Activated B cell treated with CpG ODN at 0.5 μM for 24 hours (primary cell): ENCODE measurements at regions not wholly inside any gene's neighbourhood (a gene's known extent, or its start where the extent isn't known, plus 50 kb on each side); places are given as distances from the start of the nearest gene placed in this dataset.

Experiments
- ATAC-seq: fragments of 200-7000 bp; cut with Tn5 transposase; one replicate; pipeline ENCODE4 v1.10.0; 2021; ENCODE audit warnings: low read depth, mild to moderate bottlenecking, moderate library complexity
- CTCF ChIA-PET: fragments of 350-600 bp; sonication (Branson Sonifier 250); formaldehyde crosslinking; loops from one replicate; lab custom pipeline; 2021; ENCODE audit warnings: antibody characterized with exemption; lab: Charles Lee
- POLR2A ChIA-PET: fragments of 350-600 bp; sonication (Branson Sonifier 250); formaldehyde crosslinking; loops from one replicate; lab custom pipeline; 2021; ENCODE audit warnings: antibody characterized with exemption; lab: Charles Lee
- DNase-seq: peaks from one replicate; pipeline ENCODE4 v3.0.0; 2022
- H3K27ac Mint-ChIP-seq: one replicate; pipeline ENCODE4 v1.8.0; 2020; ENCODE audit warnings: mixed read lengths
- H3K27me3 Mint-ChIP-seq: one replicate; pipeline ENCODE4 v1.8.0; 2021; ENCODE audit warnings: mixed read lengths
- H3K36me3 Mint-ChIP-seq: one replicate; pipeline ENCODE4 v1.8.0; 2021; ENCODE audit warnings: low read depth, mixed read lengths
- H3K4me1 Mint-ChIP-seq: one replicate; pipeline ENCODE4 v1.8.0; 2021; ENCODE audit warnings: mixed read lengths
- H3K4me3 Mint-ChIP-seq: one replicate; pipeline ENCODE4 v1.8.0; 2020; ENCODE audit warnings: mild to moderate bottlenecking, mixed read lengths
- H3K9me3 Mint-ChIP-seq: one replicate; pipeline ENCODE4 v1.8.0; 2020; ENCODE audit warnings: mixed read lengths
- intact Hi-C: fragments of 100-400 bp; cut with micrococcal nuclease; formaldehyde crosslinking; loops from one replicate; pipeline ENCODE4 v1.15.1; 2024
- TF ChIP-seq, protein P1 (sequence below): fragments of 200-600 bp; IDR thresholded peaks from one replicate; pipeline ENCODE4 v1.8.0; 2022; ENCODE audit warnings: antibody characterized with exemption, mild to moderate bottlenecking

- DNase-seq (no peak), ATAC-seq (no peak)
- intact Hi-C loops, result no loop called here
- H3K27ac Mint-ChIP-seq, result no peak overlapping the region
- ChIA-PET POLR2A (no interaction called here), CTCF (no interaction called here)
- H3K4me3 Mint-ChIP-seq, result no peak overlapping the region
- H3K36me3 Mint-ChIP-seq, result no peaks in the 10 kb centered on the region
- H3K27me3 Mint-ChIP-seq, result no peaks in the 10 kb centered on the region
- H3K9me3 Mint-ChIP-seq, result peaks cover 3% of the 10 kb centered on the region
- TF ChIP-seq, protein P1, sequence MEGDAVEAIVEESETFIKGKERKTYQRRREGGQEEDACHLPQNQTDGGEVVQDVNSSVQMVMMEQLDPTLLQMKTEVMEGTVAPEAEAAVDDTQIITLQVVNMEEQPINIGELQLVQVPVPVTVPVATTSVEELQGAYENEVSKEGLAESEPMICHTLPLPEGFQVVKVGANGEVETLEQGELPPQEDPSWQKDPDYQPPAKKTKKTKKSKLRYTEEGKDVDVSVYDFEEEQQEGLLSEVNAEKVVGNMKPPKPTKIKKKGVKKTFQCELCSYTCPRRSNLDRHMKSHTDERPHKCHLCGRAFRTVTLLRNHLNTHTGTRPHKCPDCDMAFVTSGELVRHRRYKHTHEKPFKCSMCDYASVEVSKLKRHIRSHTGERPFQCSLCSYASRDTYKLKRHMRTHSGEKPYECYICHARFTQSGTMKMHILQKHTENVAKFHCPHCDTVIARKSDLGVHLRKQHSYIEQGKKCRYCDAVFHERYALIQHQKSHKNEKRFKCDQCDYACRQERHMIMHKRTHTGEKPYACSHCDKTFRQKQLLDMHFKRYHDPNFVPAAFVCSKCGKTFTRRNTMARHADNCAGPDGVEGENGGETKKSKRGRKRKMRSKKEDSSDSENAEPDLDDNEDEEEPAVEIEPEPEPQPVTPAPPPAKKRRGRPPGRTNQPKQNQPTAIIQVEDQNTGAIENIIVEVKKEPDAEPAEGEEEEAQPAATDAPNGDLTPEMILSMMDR, result no peak
- no peaks in the 10 kb centered on the region for H3K4me1 Mint-ChIP-seq
Measured at GRCh38 chr15:95837341-95838004, 493.0 kb upstream of the NR2F2 start.

GRCh38 chr15:95839367-95839782 lies 491.1 kb upstream of the NR2F2 start:
- POLR2A ChIA-PET, result no interaction called here
- intact Hi-C loops, result no loop called here
- ATAC-seq (no peak), DNase-seq (no peak)
- H3K4me3 Mint-ChIP-seq, result no peak overlapping the region
- peaks cover 6% of the 10 kb centered on the region for H3K9me3 Mint-ChIP-seq
- CTCF ChIA-PET, result no interaction called here
- TF ChIP-seq, protein P1, result no peak
- H3K27ac Mint-ChIP-seq, result no peak overlapping the region
- no peaks in the 10 kb centered on the region for H3K4me1 Mint-ChIP-seq
- no peaks in the 10 kb centered on the region for H3K27me3 Mint-ChIP-seq
- no peaks in the 10 kb centered on the region for H3K36me3 Mint-ChIP-seq

DNA sequence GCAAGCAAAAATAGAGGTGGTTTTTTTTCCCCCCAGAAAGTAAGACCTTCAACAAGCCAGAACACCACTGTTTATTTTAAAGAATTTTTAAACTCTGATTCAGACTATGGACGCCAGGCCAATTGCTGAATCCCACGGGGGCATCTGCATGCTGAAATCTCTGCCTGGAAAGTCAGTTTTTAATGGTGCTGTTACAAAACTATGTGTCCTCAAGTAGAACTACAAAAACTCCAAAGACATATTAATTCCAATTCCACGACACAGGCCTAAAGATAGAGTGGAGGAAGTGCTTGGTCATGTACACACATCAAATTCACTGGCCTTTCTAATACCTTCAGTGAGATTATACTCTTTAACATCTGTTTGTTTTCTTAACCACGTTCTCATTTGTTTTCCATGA lies 490.5 kb upstream of the NR2F2 start:
- TF ChIP-seq, protein P1, result no peak
- no peak overlapping the region for H3K4me3 Mint-ChIP-seq
- ATAC-seq (no peak), DNase-seq (no peak)
- intact Hi-C loops, result no loop called here
- CTCF ChIA-PET, result no interaction called here
- no peaks in the 10 kb centered on the region for H3K36me3 Mint-ChIP-seq
- peaks cover 6% of the 10 kb centered on the region for H3K9me3 Mint-ChIP-seq
- no peaks in the 10 kb centered on the region for H3K27me3 Mint-ChIP-seq
- H3K27ac Mint-ChIP-seq, result no peak overlapping the region
- no peaks in the 10 kb centered on the region for H3K4me1 Mint-ChIP-seq
- POLR2A ChIA-PET, result no interaction called here

- peaks cover 9% of the 10 kb centered on the region for H3K9me3 Mint-ChIP-seq
- CTCF ChIA-PET, result no interaction called here
- DNase-seq (no peak), ATAC-seq (no peak)
- TF ChIP-seq, protein P1, result no peak
- no peaks in the 10 kb centered on the region for H3K27me3 Mint-ChIP-seq
- POLR2A ChIA-PET, result no interaction called here
- H3K36me3 Mint-ChIP-seq, result no peaks in the 10 kb centered on the region
- intact Hi-C loops, result no loop called here
- no peak overlapping the region for H3K27ac Mint-ChIP-seq
- no peaks in the 10 kb centered on the region for H3K4me1 Mint-ChIP-seq
- no peak overlapping the region for H3K4me3 Mint-ChIP-seq
Measured at GRCh38 chr15:95840855-95841254, 489.6 kb upstream of the NR2F2 start.

DNA sequence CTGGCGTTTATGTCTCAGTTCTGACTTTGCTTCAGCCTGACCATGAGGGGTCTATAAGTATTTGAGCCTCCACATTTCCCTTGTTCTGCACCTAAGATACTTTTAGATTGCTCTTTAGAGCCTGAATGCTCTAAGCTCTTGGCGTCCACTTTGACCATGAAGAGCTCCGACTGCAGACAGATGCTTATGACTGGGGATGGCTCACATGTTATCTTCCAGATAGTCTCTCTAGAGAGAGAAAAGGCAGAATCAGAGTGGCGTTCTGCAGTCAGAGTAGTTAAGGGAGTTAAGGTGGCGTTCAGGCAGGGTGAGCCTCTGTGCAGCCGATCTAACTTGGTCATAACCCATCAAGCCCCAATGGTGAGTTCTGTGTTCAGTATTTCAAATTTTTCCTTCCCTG lies 487.9 kb upstream of the NR2F2 start:
- POLR2A ChIA-PET, result no interaction called here
- TF ChIP-seq, protein P1, result no peak
- no peak overlapping the region for H3K27ac Mint-ChIP-seq
- no peak for ATAC-seq
- CTCF ChIA-PET, result no interaction called here
- H3K4me3 Mint-ChIP-seq, result no peak overlapping the region
- intact Hi-C loops, result no loop called here
- H3K36me3 Mint-ChIP-seq, result no peaks in the 10 kb centered on the region
- peaks cover 9% of the 10 kb centered on the region for H3K9me3 Mint-ChIP-seq
- H3K27me3 Mint-ChIP-seq, result no peaks in the 10 kb centered on the region
- no peak for DNase-seq
- H3K4me1 Mint-ChIP-seq, result no peaks in the 10 kb centered on the region
